T-helper 1 cell treated with Interleukin-12 subunit alpha and Interleukin-12 subunit beta and Interleukin-4 antibody, amounts not matched to agents 30 μg/mL and 1 μg/mL, for 36 hours (primary cell): ENCODE measurements at regions not wholly inside any gene's neighbourhood (a gene's known extent, or its start where the extent isn't known, plus 50 kb on each side); places are given as distances from the start of the nearest gene placed in this dataset.

Experiments
- H3K27ac Mint-ChIP-seq: one replicate; pipeline ENCODE4 v1.8.0; 2021; ENCODE audit warnings: mild to moderate bottlenecking, mixed read lengths
- H3K27me3 Mint-ChIP-seq: one replicate; pipeline ENCODE4 v1.8.0; 2021; ENCODE audit warnings: low read depth, mixed read lengths
- H3K36me3 Mint-ChIP-seq: one replicate; pipeline ENCODE4 v1.8.0; 2021; ENCODE audit warnings: low read depth, mixed read lengths
- H3K4me1 Mint-ChIP-seq: one replicate; pipeline ENCODE4 v1.8.0; 2021; ENCODE audit warnings: low read depth, mixed read lengths
- H3K4me3 Mint-ChIP-seq: one replicate; pipeline ENCODE4 v1.8.0; 2021; ENCODE audit warnings: mild to moderate bottlenecking, moderate library complexity, mixed read lengths
- H3K9me3 Mint-ChIP-seq: one replicate; pipeline ENCODE4 v1.8.0; 2021; ENCODE audit warnings: mixed read lengths

- no peaks in the 10 kb centered on the region for H3K36me3 Mint-ChIP-seq
- no peak overlapping the region for H3K27ac Mint-ChIP-seq
- H3K4me1 Mint-ChIP-seq = no peaks in the 10 kb centered on the region
- no peak overlapping the region for H3K4me3 Mint-ChIP-seq
- H3K27me3 Mint-ChIP-seq = no peaks in the 10 kb centered on the region
- H3K9me3 Mint-ChIP-seq = no peaks in the 10 kb centered on the region
Measured at GRCh38 chr17:71828182-71828596, 292.6 kb upstream of the SOX9 start.

- no peaks in the 10 kb centered on the region for H3K36me3 Mint-ChIP-seq
- peaks cover 3% of the 10 kb centered on the region for H3K9me3 Mint-ChIP-seq
- H3K4me3 Mint-ChIP-seq = no peak overlapping the region
- no peaks in the 10 kb centered on the region for H3K27me3 Mint-ChIP-seq
- no peaks in the 10 kb centered on the region for H3K4me1 Mint-ChIP-seq
- H3K27ac Mint-ChIP-seq = no peak overlapping the region
Measured at GRCh38 chr17:71830866-71831265, 290.0 kb upstream of the SOX9 start.

- H3K4me1 Mint-ChIP-seq = no peaks in the 10 kb centered on the region
Measured at GRCh38 chr17:71842986-71843385, 277.8 kb upstream of the SOX9 start.

GRCh38 chr17:71845337-71845736 lies 275.5 kb upstream of the SOX9 start:
- H3K27ac Mint-ChIP-seq = no peak overlapping the region
- H3K27me3 Mint-ChIP-seq = no peaks in the 10 kb centered on the region
- H3K9me3 Mint-ChIP-seq = peaks cover 13% of the 10 kb centered on the region
- no peaks in the 10 kb centered on the region for H3K4me1 Mint-ChIP-seq
- no peak overlapping the region for H3K4me3 Mint-ChIP-seq
- H3K36me3 Mint-ChIP-seq = no peaks in the 10 kb centered on the region

More at GRCh38 chr17:71842986-71843385, 277.8 kb upstream of the SOX9 start:
- Mint-ChIP-seq H3K4me3 (no peak overlapping the region), H3K27me3 (no peaks in the 10 kb centered on the region), H3K36me3 (no peaks in the 10 kb centered on the region), H3K9me3 (peaks cover 13% of the 10 kb centered on the region), H3K27ac (no peak overlapping the region)

- H3K36me3 Mint-ChIP-seq = no peaks in the 10 kb centered on the region
- no peak overlapping the region for H3K4me3 Mint-ChIP-seq
- no peaks in the 10 kb centered on the region for H3K4me1 Mint-ChIP-seq
- peaks cover 4% of the 10 kb centered on the region for H3K9me3 Mint-ChIP-seq
- no peak overlapping the region for H3K27ac Mint-ChIP-seq
- no peaks in the 10 kb centered on the region for H3K27me3 Mint-ChIP-seq
Measured at GRCh38 chr17:71846561-71847110, 274.2 kb upstream of the SOX9 start.

GRCh38 chr17:71849783-71850768 lies 270.7 kb upstream of the SOX9 start:
- Mint-ChIP-seq H3K36me3 (no peaks in the 10 kb centered on the region), H3K27ac (no peak overlapping the region), H3K27me3 (no peaks in the 10 kb centered on the region), H3K4me3 (no peak overlapping the region), H3K4me1 (no peaks in the 10 kb centered on the region), H3K9me3 (peaks cover 6% of the 10 kb centered on the region)

- Mint-ChIP-seq H3K9me3 (peaks cover 6% of the 10 kb centered on the region), H3K36me3 (no peaks in the 10 kb centered on the region), H3K27ac (no peak overlapping the region), H3K4me1 (no peaks in the 10 kb centered on the region), H3K4me3 (no peak overlapping the region), H3K27me3 (no peaks in the 10 kb centered on the region)
Measured at GRCh38 chr17:71850812-71851211, 270.0 kb upstream of the SOX9 start.

- H3K27ac Mint-ChIP-seq = no peak overlapping the region
- no peak overlapping the region for H3K4me3 Mint-ChIP-seq
- peaks cover 10% of the 10 kb centered on the region for H3K9me3 Mint-ChIP-seq
- H3K27me3 Mint-ChIP-seq = no peaks in the 10 kb centered on the region
- H3K4me1 Mint-ChIP-seq = no peaks in the 10 kb centered on the region
- H3K36me3 Mint-ChIP-seq = no peaks in the 10 kb centered on the region
Measured at GRCh38 chr17:71855010-71855409, 265.8 kb upstream of the SOX9 start.

- no peak overlapping the region for H3K4me3 Mint-ChIP-seq
- H3K27ac Mint-ChIP-seq = no peak overlapping the region
Measured at GRCh38 chr17:71864755-71865154, 256.1 kb upstream of the SOX9 start.

GRCh38 chr17:71866095-71866494 lies 254.7 kb upstream of the SOX9 start:
- no peak overlapping the region for H3K27ac Mint-ChIP-seq
- H3K9me3 Mint-ChIP-seq = peaks cover 6% of the 10 kb centered on the region
- no peaks in the 10 kb centered on the region for H3K27me3 Mint-ChIP-seq
- no peaks in the 10 kb centered on the region for H3K36me3 Mint-ChIP-seq
- H3K4me3 Mint-ChIP-seq = no peak overlapping the region
- no peaks in the 10 kb centered on the region for H3K4me1 Mint-ChIP-seq

More at GRCh38 chr17:71864755-71865154, 256.1 kb upstream of the SOX9 start:
- Mint-ChIP-seq H3K9me3 (peaks cover 8% of the 10 kb centered on the region), H3K27me3 (no peaks in the 10 kb centered on the region), H3K4me1 (no peaks in the 10 kb centered on the region), H3K36me3 (no peaks in the 10 kb centered on the region)

- Mint-ChIP-seq H3K4me3 (no peak overlapping the region), H3K36me3 (no peaks in the 10 kb centered on the region), H3K27me3 (no peaks in the 10 kb centered on the region), H3K9me3 (peaks cover 9% of the 10 kb centered on the region), H3K4me1 (no peaks in the 10 kb centered on the region), H3K27ac (no peak overlapping the region)
Measured at GRCh38 chr17:71869293-71869692, 251.5 kb upstream of the SOX9 start.

- Mint-ChIP-seq H3K27ac (no peak overlapping the region), H3K4me3 (no peak overlapping the region), H3K4me1 (no peaks in the 10 kb centered on the region), H3K9me3 (peaks cover 9% of the 10 kb centered on the region), H3K36me3 (no peaks in the 10 kb centered on the region), H3K27me3 (no peaks in the 10 kb centered on the region)
Measured at GRCh38 chr17:71869841-71870545, 250.8 kb upstream of the SOX9 start.

GRCh38 chr17:71870546-71870862 lies 250.3 kb upstream of the SOX9 start:
- H3K27ac Mint-ChIP-seq = no peak overlapping the region
- H3K4me3 Mint-ChIP-seq = no peak overlapping the region
- peaks cover 9% of the 10 kb centered on the region for H3K9me3 Mint-ChIP-seq
- no peaks in the 10 kb centered on the region for H3K27me3 Mint-ChIP-seq
- no peaks in the 10 kb centered on the region for H3K36me3 Mint-ChIP-seq
- H3K4me1 Mint-ChIP-seq = no peaks in the 10 kb centered on the region

GRCh38 chr17:71872843-71873485 lies 247.9 kb upstream of the SOX9 start:
- Mint-ChIP-seq H3K4me3 (no peak overlapping the region), H3K9me3 (peaks cover 9% of the 10 kb centered on the region), H3K27ac (no peak overlapping the region), H3K27me3 (no peaks in the 10 kb centered on the region), H3K4me1 (no peaks in the 10 kb centered on the region), H3K36me3 (no peaks in the 10 kb centered on the region)
